Activated CD4-positive, alpha-beta T cell treated with anti-CD3 and anti-CD28 coated beads for 24 hours (primary cell): ENCODE measurements at regions not wholly inside any gene's neighbourhood (a gene's known extent, or its start where the extent isn't known, plus 50 kb on each side); places are given as distances from the start of the nearest gene placed in this dataset.

Source experiments
- DNase-seq, 2 donors: peaks; one replicate each; pipeline ENCODE4 v3.0.0-alpha.2; 2020; ENCODE audit warnings: low read depth in 2 of 2

DNA sequence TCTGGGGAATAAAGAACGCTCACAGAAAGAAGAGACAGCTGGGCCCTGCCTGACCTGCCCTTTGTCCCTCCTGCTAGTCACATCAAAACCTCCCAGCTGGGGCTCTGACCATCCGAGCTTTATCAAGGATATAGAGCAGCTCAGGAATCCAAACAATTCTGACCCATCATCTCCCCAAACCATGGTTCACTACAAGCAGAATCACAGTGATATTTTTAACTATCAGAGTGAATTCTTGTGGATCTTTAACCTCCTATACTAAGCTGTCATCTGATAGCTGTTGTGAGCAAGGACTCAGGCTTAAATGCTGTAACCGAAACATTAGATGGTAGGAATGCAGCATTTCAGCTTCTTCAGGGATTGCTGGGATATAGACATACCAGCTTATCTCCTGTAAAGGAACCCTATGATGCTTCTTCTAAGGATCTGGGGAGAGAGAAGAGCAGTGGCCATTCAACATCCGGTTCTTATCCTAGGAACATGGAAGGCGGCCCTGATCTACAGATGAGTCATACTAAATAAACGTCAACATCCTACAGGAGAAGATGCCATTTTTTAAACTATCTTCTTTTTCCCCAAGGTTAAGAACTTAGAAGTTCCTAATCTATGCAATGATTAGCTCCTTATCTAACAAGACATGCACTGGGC, 84.7 kb upstream of the AKIP1 start:
- DNase-seq = no peak

GRCh38 chr11:8826901-8827560, 84.0 kb upstream of the AKIP1 start:
- DNase-seq = no peak

DNA sequence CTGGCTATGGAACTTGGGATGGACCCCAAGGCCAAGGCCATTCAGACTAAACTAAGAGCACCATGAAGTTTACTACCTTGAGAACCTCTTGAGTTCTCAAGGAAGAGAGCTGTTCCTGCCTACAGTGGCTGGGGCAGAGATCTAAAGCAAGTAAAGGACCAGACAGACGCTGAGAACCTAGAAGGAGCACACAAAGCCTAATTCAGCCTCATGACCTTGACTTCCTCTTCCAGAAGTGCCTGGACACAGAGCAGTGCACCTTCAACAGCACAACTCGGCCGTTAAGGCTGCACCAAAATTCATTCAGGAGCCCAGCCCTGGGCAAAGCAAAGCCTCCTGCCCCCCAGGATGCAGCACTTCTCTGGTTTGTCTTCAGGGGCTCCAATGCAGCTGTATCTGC, 82.9 kb upstream of the AKIP1 start:
- DNase-seq = no peak

DNA sequence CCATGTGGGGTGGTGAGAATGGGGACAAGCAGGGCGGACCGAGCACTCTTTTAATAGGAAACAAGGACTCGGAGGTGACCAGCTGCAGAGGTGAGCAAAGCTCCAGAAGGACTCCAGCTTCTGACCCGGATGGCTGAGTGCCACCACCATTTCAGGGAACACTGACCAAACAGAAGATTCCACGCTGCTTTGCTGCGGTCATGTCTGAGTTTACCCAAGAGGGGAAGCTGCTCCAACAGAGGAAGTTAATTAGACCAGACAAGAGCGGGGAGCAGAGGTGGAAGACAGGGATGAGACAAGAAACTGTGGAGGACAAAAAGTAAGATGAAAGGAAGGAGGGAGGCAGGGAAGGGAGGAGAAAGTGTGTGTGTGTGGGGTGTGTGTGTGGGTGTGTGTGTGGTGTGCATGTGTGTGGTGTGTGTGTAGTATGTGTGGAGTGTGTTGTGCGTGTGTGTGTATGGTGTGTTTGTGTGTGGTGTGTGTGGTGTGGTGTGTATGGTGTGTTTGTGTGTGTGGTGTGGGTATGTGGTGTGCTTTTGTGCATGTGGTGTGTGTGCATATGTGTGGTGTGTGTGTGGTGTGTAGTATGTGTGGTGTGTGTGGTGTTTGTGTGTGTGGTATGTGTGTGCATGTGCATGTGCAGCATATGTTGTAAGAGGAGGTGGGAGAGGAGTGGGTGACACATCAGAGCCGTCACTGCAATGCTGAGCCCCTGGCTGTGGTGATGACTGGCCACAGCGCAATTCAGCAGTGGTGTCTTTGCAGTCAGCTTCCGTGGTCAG, 82.2 kb upstream of the AKIP1 start:
- no peak for DNase-seq

DNA sequence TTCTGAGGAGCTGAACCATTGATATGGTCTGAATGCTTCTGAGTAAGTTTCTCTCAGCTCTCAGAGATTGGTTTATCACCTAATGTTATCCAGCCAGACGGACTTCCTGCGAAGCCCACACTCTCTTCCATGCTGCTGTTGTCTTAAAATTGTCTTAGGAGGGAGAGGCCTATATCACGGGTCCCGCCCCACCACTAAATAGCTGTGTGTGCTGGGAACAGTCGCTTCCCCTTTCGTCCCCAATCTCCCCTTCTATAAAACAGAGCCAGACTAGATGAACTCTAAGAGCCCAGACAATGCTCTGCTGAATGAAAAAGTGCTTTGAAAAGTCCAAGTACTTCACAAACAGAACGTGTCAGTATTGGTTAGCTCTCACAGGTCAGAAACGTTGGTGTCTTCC, 81.4 kb upstream of the AKIP1 start:
- DNase-seq = no peak

GRCh38 chr11:8830641-8831040, 80.3 kb upstream of the AKIP1 start:
- no peak for DNase-seq

DNA sequence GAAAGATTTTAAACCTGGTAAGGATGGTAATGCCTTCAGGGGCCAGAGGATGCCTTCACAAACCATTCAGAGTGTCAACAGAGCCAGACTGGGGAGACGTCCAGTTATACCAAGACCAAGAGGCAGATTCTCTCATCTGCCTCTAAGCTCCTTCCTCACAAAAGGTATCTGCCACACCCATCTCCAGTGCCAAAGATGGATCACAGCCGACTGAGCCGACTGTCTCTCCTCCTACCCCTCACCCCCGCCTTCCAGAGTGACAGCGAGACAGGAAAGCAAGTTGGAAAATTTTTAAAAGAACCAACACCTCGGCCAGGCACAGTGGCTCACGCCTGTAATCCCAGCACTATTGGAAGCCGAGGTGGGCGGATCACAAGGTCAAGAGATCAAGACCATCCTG, 79.1 kb upstream of the AKIP1 start:
- DNase-seq = no peak

DNA sequence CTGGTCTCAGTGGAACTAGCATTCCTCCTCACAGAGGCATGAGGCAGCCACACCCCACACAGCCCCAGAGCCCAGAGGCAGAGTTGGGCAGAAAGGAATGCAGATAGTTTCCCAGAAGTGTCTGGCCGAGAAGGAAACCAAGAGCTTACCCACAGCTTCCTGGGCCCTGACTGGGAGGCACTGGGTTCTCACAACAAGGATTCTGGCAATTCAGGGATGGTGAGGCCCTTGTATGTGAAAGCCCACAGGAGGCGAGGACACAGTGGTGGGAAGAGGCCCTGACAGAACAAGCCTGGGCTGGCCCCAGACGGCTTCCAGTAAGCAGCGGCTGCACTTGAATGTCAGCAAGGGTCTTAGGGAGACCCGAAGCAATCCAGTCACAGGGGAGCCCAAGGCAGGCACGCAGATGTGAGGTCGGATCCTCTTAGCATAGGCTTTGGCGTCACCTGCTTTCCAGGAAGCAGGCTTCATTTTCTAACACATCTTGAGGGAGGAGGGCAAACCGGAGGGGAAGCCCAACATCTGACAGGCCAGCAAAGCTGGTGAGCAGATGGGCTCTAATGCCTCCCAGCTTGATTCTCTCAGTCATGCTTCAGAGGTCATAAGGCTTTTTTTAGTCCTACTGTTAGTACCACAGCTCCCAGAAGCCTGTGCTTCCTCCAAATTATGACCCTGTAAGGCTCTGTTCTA, 78.3 kb upstream of the AKIP1 start:
- DNase-seq = no peak

DNA sequence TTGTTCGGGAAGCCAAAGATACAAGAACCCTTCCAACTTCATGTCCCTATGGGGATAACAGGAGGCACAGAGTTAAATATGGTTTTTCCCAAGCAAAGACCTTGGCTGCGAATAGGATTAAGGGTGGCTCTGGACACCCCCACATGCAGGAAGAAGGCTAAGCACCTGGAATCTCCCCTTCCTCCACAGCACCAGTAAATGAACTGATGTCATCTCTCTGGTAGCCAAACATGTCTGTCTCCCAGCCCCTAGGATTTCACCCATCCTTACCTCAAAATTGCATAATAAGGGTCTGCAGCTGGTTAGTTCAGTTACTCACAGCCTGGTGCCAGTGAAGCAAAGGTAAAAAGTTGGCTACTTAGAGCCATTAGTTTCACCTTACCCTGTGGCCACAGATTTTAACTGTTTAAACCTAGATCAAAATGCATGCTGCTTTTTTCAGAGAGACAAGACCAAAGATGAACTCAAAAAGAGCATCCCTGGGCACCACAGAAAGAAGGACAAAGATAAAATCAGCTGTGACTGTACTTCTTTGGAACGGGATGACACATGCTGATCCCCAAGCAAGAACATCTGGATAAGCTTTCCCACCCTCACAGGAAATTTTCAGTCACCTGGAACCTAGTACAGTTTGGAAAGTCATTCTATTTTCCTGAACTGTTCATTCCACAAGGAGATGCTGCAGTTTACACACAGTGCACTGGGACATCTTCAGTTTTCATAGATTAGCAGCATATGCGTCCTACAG, 77.2 kb upstream of the AKIP1 start:
- DNase-seq = no peak

DNA sequence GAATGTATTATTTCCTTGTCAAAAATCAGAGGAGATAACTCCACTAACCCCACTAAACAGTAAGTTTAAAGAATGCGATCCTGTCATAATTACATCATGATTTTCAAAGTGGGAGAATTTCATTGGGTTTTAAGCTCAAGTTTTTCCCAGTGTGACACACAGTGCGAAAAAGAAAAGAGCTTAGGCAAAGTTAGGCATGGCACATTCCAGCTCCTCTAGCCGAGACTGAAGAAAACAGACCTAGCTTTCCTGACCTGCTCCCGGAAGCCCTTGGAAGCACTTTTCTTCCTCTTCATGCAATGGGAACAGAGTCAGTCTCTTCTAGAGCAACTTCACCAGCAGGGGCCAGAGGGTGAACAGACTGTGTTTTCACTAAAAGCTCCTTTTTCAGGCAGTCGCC, 76.6 kb upstream of the AKIP1 start:
- DNase-seq = no peak

GRCh38 chr11:8838248-8838647, 72.7 kb upstream of the AKIP1 start:
- no peak for DNase-seq

GRCh38 chr11:8839306-8839956, 71.6 kb upstream of the AKIP1 start:
- DNase-seq = no peak

DNA sequence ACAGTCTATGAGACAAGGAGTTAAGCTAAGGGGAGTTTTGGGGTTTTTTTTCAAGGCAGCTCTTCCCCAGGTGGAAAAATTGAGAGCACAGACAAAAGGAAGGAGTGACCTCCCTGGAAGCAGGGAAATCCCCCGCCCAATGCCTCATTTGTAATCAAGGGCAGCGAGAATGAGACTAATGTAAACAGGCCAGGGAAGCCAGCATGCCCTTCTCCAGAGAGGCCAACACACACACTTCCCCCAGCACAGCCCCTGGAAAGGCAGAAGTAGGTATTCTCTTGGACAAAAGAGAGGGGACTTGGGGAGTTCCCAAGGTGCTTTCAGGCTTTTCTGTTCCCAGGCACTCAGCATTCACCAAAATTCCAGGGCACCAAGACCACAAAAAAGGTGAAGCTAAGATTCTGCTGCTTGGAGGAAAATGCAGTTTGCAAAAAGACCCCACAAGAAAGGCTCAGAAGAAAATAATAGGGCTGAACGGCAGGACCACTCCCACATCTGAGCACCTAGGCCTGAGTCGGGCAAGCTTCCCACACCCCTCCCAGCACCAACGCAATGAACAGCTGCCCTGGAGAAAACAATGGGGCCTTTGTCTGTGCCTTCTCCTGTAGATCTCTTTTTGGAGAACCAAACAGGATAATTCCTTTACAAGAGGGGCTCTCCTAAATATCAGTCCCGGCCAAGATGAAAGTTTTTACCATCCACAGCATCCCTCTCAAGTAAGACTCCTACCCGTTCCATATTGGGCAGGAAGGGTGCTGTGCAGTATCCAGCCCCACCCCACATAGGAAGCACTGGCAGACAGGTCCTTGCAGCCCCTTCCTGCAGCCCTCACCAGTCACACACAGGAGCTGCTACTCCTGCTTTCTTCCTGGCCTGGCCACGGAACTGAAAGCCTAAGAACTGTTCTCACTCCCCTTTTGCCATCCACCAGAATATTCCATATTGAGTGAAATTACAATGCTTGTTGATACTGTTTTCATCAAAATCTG, 70.7 kb upstream of the AKIP1 start:
- no peak for DNase-seq

GRCh38 chr11:8841899-8842298, 69.1 kb upstream of the AKIP1 start:
- no peak for DNase-seq

DNA sequence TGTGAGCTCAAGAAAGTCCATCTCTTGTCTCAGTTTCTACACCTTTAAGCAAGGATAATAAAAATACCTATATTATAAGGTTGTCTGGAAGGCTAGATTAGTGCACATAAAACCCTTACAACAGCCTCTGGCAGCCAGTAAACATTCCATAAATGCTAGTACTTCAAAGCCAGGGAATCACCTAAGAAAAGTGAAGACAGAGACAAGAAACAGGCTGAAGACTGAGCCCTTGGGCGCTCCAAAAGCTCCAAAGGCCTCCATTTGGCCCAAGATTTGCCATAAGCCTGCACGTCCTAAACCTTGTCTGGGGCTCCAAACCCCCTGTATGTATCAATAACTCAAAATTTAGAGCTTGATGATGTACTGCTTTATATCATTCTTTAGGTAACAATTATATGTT, 52.2 kb upstream of the AKIP1 start:
- no peak for DNase-seq
